GM10248 (cell line): ENCODE measurements at regions not wholly inside any gene's neighbourhood (a gene's known extent, or its start where the extent isn't known, plus 50 kb on each side); places are given as distances from the start of the nearest gene placed in this dataset.

Experiments
- CTCF ChIA-PET: fragments of 300-600 bp; sonication (Branson Sonifier 250); formaldehyde crosslinking; extraction: SDS; loops from one replicate; lab custom pipeline; 2021; ENCODE audit warnings: antibody characterized with exemption; lab: Yijun Ruan, JAX
- POLR2A ChIA-PET: fragments of 350-650 bp; sonication (Branson Sonifier 250); formaldehyde crosslinking; extraction: SDS; loops from one replicate; lab custom pipeline; 2020; ENCODE audit warnings: antibody characterized with exemption; lab: Yijun Ruan, JAX
- DNase-seq: peaks from one replicate; pipeline ENCODE4 v3.0.0; 2012; ENCODE audit errors: extremely low spot score
- CTCF ChIP-seq: IDR thresholded peaks from 2 replicates; pipeline ENCODE4 v1.5.1; 2012; ENCODE audit warnings: mild to moderate bottlenecking, low read depth; ENCODE audit errors: extremely low read depth, missing control alignments, control extremely low read depth

GRCh38 chr3:156760333-156760732 is 65.8 kb upstream of the LEKR1 start:
- POLR2A ChIA-PET = interaction anchor here (0.6 kb wide), 1 partner anchor 55 kb away, joined by 6 read pairs; no protein-coding TSS in a partner anchor
- peak; percentile 21 for DNase-seq
- TF ChIP-seq CTCF = no peak
- CTCF ChIA-PET = interaction anchor here (0.7 to 2.3 kb wide), 3 partner anchors 9 to 20 kb away, joined by 3 to 13 read pairs (median 5); no protein-coding TSS in a partner anchor

GRCh38 chr3:156761007-156761406 is 65.1 kb upstream of the LEKR1 start:
- no peak for DNase-seq
- no peak for TF ChIP-seq CTCF
- ChIA-PET CTCF (interaction anchor here (0.7 to 2.3 kb wide), 5 partner anchors 19 to 322 kb away, joined by 3 to 13 read pairs (median 4); no protein-coding TSS in a partner anchor), POLR2A (interaction anchor here (0.6 kb wide), 1 partner anchor 54 kb away, joined by 6 read pairs; no protein-coding TSS in a partner anchor)

- ChIA-PET CTCF (interaction anchor here (1.2 to 2.3 kb wide), 10 partner anchors 11 to 321 kb away, joined by 3 to 13 read pairs (median 4); no protein-coding TSS in a partner anchor), POLR2A (interaction anchor here (0.8 kb wide), 1 partner anchor 56 kb away, joined by 3 read pairs; no protein-coding TSS in a partner anchor)
- no peak for DNase-seq
- TF ChIP-seq CTCF = no peak
Observed at GRCh38 chr3:156761713-156762451, 64.3 kb upstream of the LEKR1 start.

GRCh38 chr3:156762631-156763185 is 63.4 kb upstream of the LEKR1 start:
- ChIA-PET CTCF (interaction anchor here (1.1 to 1.8 kb wide), 7 partner anchors 10 to 56 kb away, joined by 3 to 6 read pairs (median 3); no protein-coding TSS in a partner anchor), POLR2A (interaction anchor here (0.8 kb wide), 1 partner anchor 55 kb away, joined by 3 read pairs; no protein-coding TSS in a partner anchor)
- DNase-seq = no peak

GRCh38 chr3:156763386-156763785 is 62.8 kb upstream of the LEKR1 start:
- ChIA-PET POLR2A (interaction anchor here (0.8 kb wide), 1 partner anchor 40 kb away, joined by 3 read pairs; no protein-coding TSS in a partner anchor), CTCF (interaction anchor here (1.1 to 1.8 kb wide), 5 partner anchors 10 to 57 kb away, joined by 3 to 6 read pairs (median 3); no protein-coding TSS in a partner anchor)
- no peak for DNase-seq
- no peak for TF ChIP-seq CTCF

More at GRCh38 chr3:156762631-156763185, 63.4 kb upstream of the LEKR1 start:
- TF ChIP-seq CTCF = no peak
